ENCODE measurements at regions not wholly inside any gene's neighbourhood (a gene's known extent, or its start where the extent isn't known, plus 50 kb on each side); places are given as distances from the start of the nearest gene placed in this dataset.

DNA sequence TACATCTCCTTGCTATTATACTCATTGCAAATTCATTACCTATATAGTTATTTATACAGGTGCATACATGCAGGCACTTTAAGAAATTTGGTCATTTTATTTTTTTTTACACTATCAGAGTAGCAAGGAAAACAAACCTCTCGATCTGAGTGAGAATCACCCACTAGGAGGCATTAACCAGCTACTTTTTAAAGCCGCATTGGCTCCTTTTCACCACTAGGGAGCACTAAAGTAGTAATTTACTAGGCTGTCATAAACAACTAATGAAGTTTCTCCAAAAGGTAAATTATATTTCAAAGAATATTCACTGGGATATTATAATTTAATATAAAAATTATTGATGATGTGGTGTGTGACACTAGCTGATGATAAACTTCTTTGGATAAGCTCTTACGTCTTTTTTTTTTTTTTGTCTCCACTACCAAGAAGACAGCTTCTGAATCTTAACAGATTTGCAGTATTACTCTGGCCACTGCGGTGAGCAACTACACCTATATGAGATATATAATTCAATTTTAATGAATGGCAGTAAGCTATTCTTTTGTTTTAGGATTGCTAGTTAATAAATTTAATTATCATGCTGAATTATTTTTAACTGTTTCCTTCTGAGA, 101.9 kb downstream of the NOL4 start:
- no CpG with 5 or more reads among the region's 4 CpGs for WGBS (ENCODE audit: extremely low coverage, insufficient coverage, low lambda C conversion rate)
- H3K18ac ChIP-seq (ENCODE audit: low read length), result no peak overlapping the region
- no peak overlapping the region for H3K4ac ChIP-seq (ENCODE audit: low read depth, low read length)
- no peaks in the 10 kb centered on the region for H3K36me3 ChIP-seq (ENCODE audit: control insufficient read depth, insufficient read depth, low read length)
- no peak overlapping the region for H2BK15ac ChIP-seq (replicated peaks; ENCODE audit: low read depth)
- H3K79me2 ChIP-seq (ENCODE audit: control insufficient read depth, insufficient read depth, low read length), result no peaks in the 10 kb centered on the region
- no peak overlapping the region for H3K9ac ChIP-seq (ENCODE audit: low read length)
- H3K27ac ChIP-seq (ENCODE audit: low read depth, low read length), result no peak overlapping the region
- H3K23ac ChIP-seq (ENCODE audit: low read length), result no peak overlapping the region
- H3K79me1 ChIP-seq (ENCODE audit: low read length), result no peaks in the 10 kb centered on the region
- no peaks in the 10 kb centered on the region for H3K4me1 ChIP-seq (ENCODE audit: control insufficient read depth, low read depth, low read length)
- no peaks in the 10 kb centered on the region for H3K27me3 ChIP-seq (ENCODE audit: insufficient read depth, low read length, poor library complexity)
- no peak overlapping the region for H2AK5ac ChIP-seq (ENCODE audit: low read length)
- no peak overlapping the region for H3K4me2 ChIP-seq (ENCODE audit: low read length)
- no peak overlapping the region for H2BK5ac ChIP-seq (ENCODE audit: low read length)
- H3K56ac ChIP-seq (ENCODE audit: low read length), result no peak overlapping the region
- no peak overlapping the region for H4K5ac ChIP-seq (ENCODE audit: low read length)
- no peak overlapping the region for H3K4me3 ChIP-seq (ENCODE audit: low read length)
- no peak overlapping the region for H4K8ac ChIP-seq (ENCODE audit: low read depth, low read length)
- DNase-seq, result peak; percentile 74
- no peak overlapping the region for H2BK120ac ChIP-seq (ENCODE audit: low read depth, low read length)

- Histone ChIP-seq H3K56ac (ENCODE audit: low read length) (no peak overlapping the region), H3K9ac (ENCODE audit: low read length) (no peak overlapping the region), H3K18ac (ENCODE audit: low read length) (no peak overlapping the region), H2BK120ac (ENCODE audit: low read depth, low read length) (no peak overlapping the region), H3K79me2 (ENCODE audit: control insufficient read depth, insufficient read depth, low read length) (no peaks in the 10 kb centered on the region), H4K5ac (ENCODE audit: low read length) (no peak overlapping the region), H2BK15ac (replicated peaks; ENCODE audit: low read depth) (no peak overlapping the region), H3K27ac (ENCODE audit: low read depth, low read length) (no peak overlapping the region), H3K79me1 (ENCODE audit: low read length) (no peaks in the 10 kb centered on the region), H3K4me3 (ENCODE audit: low read length) (no peak overlapping the region), H2BK5ac (ENCODE audit: low read length) (no peak overlapping the region), H3K27me3 (ENCODE audit: insufficient read depth, low read length, poor library complexity) (no peaks in the 10 kb centered on the region), H4K8ac (ENCODE audit: low read depth, low read length) (no peak overlapping the region), H3K4me1 (ENCODE audit: control insufficient read depth, low read depth, low read length) (no peaks in the 10 kb centered on the region), H3K4ac (ENCODE audit: low read depth, low read length) (no peak overlapping the region), H3K23ac (ENCODE audit: low read length) (no peak overlapping the region), H2AK5ac (ENCODE audit: low read length) (no peak overlapping the region), H3K4me2 (ENCODE audit: low read length) (no peak overlapping the region), H3K36me3 (ENCODE audit: control insufficient read depth, insufficient read depth, low read length) (no peaks in the 10 kb centered on the region)
- DNase-seq, result peak; percentile 15
- WGBS (ENCODE audit: extremely low coverage, insufficient coverage, low lambda C conversion rate), result no CpG with 5 or more reads among the region's 4 CpGs
Observed at GRCh38 chr18:34121200-34121721, 103.5 kb downstream of the NOL4 start.

- Histone ChIP-seq H4K5ac (ENCODE audit: low read length) (no peak overlapping the region), H3K36me3 (ENCODE audit: control insufficient read depth, insufficient read depth, low read length) (no peaks in the 10 kb centered on the region), H3K4me1 (ENCODE audit: control insufficient read depth, low read depth, low read length) (no peaks in the 10 kb centered on the region), H3K23ac (ENCODE audit: low read length) (no peak overlapping the region), H3K79me1 (ENCODE audit: low read length) (no peaks in the 10 kb centered on the region), H3K4me3 (ENCODE audit: low read length) (no peak overlapping the region), H3K56ac (ENCODE audit: low read length) (no peak overlapping the region), H3K9ac (ENCODE audit: low read length) (no peak overlapping the region), H2BK5ac (ENCODE audit: low read length) (no peak overlapping the region), H3K79me2 (ENCODE audit: control insufficient read depth, insufficient read depth, low read length) (no peaks in the 10 kb centered on the region), H3K27me3 (ENCODE audit: insufficient read depth, low read length, poor library complexity) (no peaks in the 10 kb centered on the region), H3K4ac (ENCODE audit: low read depth, low read length) (no peak overlapping the region), H2BK120ac (ENCODE audit: low read depth, low read length) (no peak overlapping the region), H3K18ac (ENCODE audit: low read length) (no peak overlapping the region), H2BK15ac (replicated peaks; ENCODE audit: low read depth) (no peak overlapping the region), H4K8ac (ENCODE audit: low read depth, low read length) (no peak overlapping the region), H3K27ac (ENCODE audit: low read depth, low read length) (no peak overlapping the region), H3K4me2 (ENCODE audit: low read length) (no peak overlapping the region), H2AK5ac (ENCODE audit: low read length) (no peak overlapping the region)
- no CpG with 5 or more reads among the region's 1 CpG for WGBS (ENCODE audit: extremely low coverage, insufficient coverage, low lambda C conversion rate)
- DNase-seq, result no peak
Observed at GRCh38 chr18:34120294-34120693, 104.4 kb downstream of the NOL4 start.

- no peak overlapping the region for H3K18ac ChIP-seq (ENCODE audit: low read length)
- H3K79me2 ChIP-seq (ENCODE audit: control insufficient read depth, insufficient read depth, low read length), result no peaks in the 10 kb centered on the region
- no peak overlapping the region for H3K23ac ChIP-seq (ENCODE audit: low read length)
- H3K79me1 ChIP-seq (ENCODE audit: low read length), result no peaks in the 10 kb centered on the region
- H3K56ac ChIP-seq (ENCODE audit: low read length), result no peak overlapping the region
- no peak overlapping the region for H2BK5ac ChIP-seq (ENCODE audit: low read length)
- H3K4me1 ChIP-seq (ENCODE audit: control insufficient read depth, low read depth, low read length), result no peaks in the 10 kb centered on the region
- H4K8ac ChIP-seq (ENCODE audit: low read depth, low read length), result no peak overlapping the region
- H3K4me2 ChIP-seq (ENCODE audit: low read length), result no peak overlapping the region
- no peak overlapping the region for H3K9ac ChIP-seq (ENCODE audit: low read length)
- H3K4ac ChIP-seq (ENCODE audit: low read depth, low read length), result no peak overlapping the region
- H2AK5ac ChIP-seq (ENCODE audit: low read length), result no peak overlapping the region
- H2BK15ac ChIP-seq (replicated peaks; ENCODE audit: low read depth), result no peak overlapping the region
- H3K27ac ChIP-seq (ENCODE audit: low read depth, low read length), result no peak overlapping the region
- H4K5ac ChIP-seq (ENCODE audit: low read length), result no peak overlapping the region
- H3K36me3 ChIP-seq (ENCODE audit: control insufficient read depth, insufficient read depth, low read length), result no peaks in the 10 kb centered on the region
- H3K4me3 ChIP-seq (ENCODE audit: low read length), result no peak overlapping the region
- no peaks in the 10 kb centered on the region for H3K27me3 ChIP-seq (ENCODE audit: insufficient read depth, low read length, poor library complexity)
- no peak for DNase-seq
- no CpG with 5 or more reads among the region's 2 CpGs for WGBS (ENCODE audit: extremely low coverage, insufficient coverage, low lambda C conversion rate)
- H2BK120ac ChIP-seq (ENCODE audit: low read depth, low read length), result no peak overlapping the region
Observed at GRCh38 chr18:34117319-34117718, 107.4 kb downstream of the NOL4 start.

- no peak overlapping the region for H3K27ac ChIP-seq (ENCODE audit: low read depth, low read length)
- no peak overlapping the region for H2BK120ac ChIP-seq (ENCODE audit: low read depth, low read length)
- no peak overlapping the region for H3K4ac ChIP-seq (ENCODE audit: low read depth, low read length)
- no peaks in the 10 kb centered on the region for H3K36me3 ChIP-seq (ENCODE audit: control insufficient read depth, insufficient read depth, low read length)
- no peak overlapping the region for H4K8ac ChIP-seq (ENCODE audit: low read depth, low read length)
- H3K9ac ChIP-seq (ENCODE audit: low read length), result no peak overlapping the region
- H3K4me3 ChIP-seq (ENCODE audit: low read length), result no peak overlapping the region
- no peak overlapping the region for H2BK15ac ChIP-seq (replicated peaks; ENCODE audit: low read depth)
- no peaks in the 10 kb centered on the region for H3K79me2 ChIP-seq (ENCODE audit: control insufficient read depth, insufficient read depth, low read length)
- no peak for DNase-seq
- no CpG with 5 or more reads among the region's 5 CpGs for WGBS (ENCODE audit: extremely low coverage, insufficient coverage, low lambda C conversion rate)
- H4K5ac ChIP-seq (ENCODE audit: low read length), result no peak overlapping the region
- no peaks in the 10 kb centered on the region for H3K27me3 ChIP-seq (ENCODE audit: insufficient read depth, low read length, poor library complexity)
- H3K23ac ChIP-seq (ENCODE audit: low read length), result no peak overlapping the region
- H3K56ac ChIP-seq (ENCODE audit: low read length), result no peak overlapping the region
- H3K4me2 ChIP-seq (ENCODE audit: low read length), result no peak overlapping the region
- H3K18ac ChIP-seq (ENCODE audit: low read length), result no peak overlapping the region
- no peak overlapping the region for H2BK5ac ChIP-seq (ENCODE audit: low read length)
- H3K79me1 ChIP-seq (ENCODE audit: low read length), result no peaks in the 10 kb centered on the region
- no peaks in the 10 kb centered on the region for H3K4me1 ChIP-seq (ENCODE audit: control insufficient read depth, low read depth, low read length)
- no peak overlapping the region for H2AK5ac ChIP-seq (ENCODE audit: low read length)
Observed at GRCh38 chr18:34115409-34116081, 109.2 kb downstream of the NOL4 start.

Data from mesendoderm (in vitro differentiated cells).